ENCODE measurements at regions not wholly inside any gene's neighbourhood (a gene's known extent, or its start where the extent isn't known, plus 50 kb on each side); places are given as distances from the start of the nearest gene placed in this dataset.
"Not testable (repeated sequence)": the region's sequence is repeated elsewhere in the genome, so short reads cannot be mapped to it uniquely, and the experiment has no call there.

- no peaks in the 10 kb centered on the region for H3K36me3 ChIP-seq (ENCODE audit: control insufficient read depth, insufficient read depth, low read length)
- TF ChIP-seq CTCF (conservative IDR thresholded peaks at IDR 0.05): no peak
- no peak overlapping the region for H3K27ac Mint-ChIP-seq
- 90% methylated on average over 2 of the region's 2 CpGs; no CpG with 5 or more reads in 1 of the 2 experiments for WGBS, 2 experiments (ENCODE audit: insufficient coverage in 1 of 2, insufficient read length in 1 of 2)
- peaks cover 7% of the 10 kb centered on the region for H3K9me3 ChIP-seq (ENCODE audit: control insufficient read depth, low read length)
- peaks cover 44% of the 10 kb centered on the region for H3K36me3 Mint-ChIP-seq (ENCODE audit: low read depth)
- no peak overlapping the region for H3K9ac ChIP-seq (ENCODE audit: extremely low read depth, low read length, poor library complexity, severe bottlenecking)
- no peaks in the 10 kb centered on the region for H3K27me3 ChIP-seq (ENCODE audit: control insufficient read depth, insufficient read depth, low read length, poor library complexity, severe bottlenecking)
- peaks cover 2% of the 10 kb centered on the region for H3K27me3 Mint-ChIP-seq (ENCODE audit: insufficient read depth)
- no peaks in the 10 kb centered on the region for H3K4me1 ChIP-seq (ENCODE audit: control insufficient read depth, insufficient read depth, low read length)
- peaks cover 44% of the 10 kb centered on the region for H3K9me3 Mint-ChIP-seq
- peaks cover 49% of the 10 kb centered on the region for H3K4me1 Mint-ChIP-seq
- no peak for DNase-seq
- H3K27ac ChIP-seq (ENCODE audit: low read depth, low read length): no peak overlapping the region
- no peak overlapping the region for H3K4me3 Mint-ChIP-seq
- H3K4me3 ChIP-seq (ENCODE audit: low read length): no peak overlapping the region
These were observed 372.3 kb upstream of the F9 start for GRCh38 chrX:139158256-139158655.

GRCh38 chrX:139156356-139156755 is 374.2 kb upstream of the F9 start:
- H3K27ac Mint-ChIP-seq: peak overlapping the region; percentile 22
- H3K36me3 Mint-ChIP-seq (ENCODE audit: low read depth): peaks cover 25% of the 10 kb centered on the region
- peaks cover 7% of the 10 kb centered on the region for H3K9me3 ChIP-seq (ENCODE audit: control insufficient read depth, low read length)
- no peaks in the 10 kb centered on the region for H3K27me3 ChIP-seq (ENCODE audit: control insufficient read depth, insufficient read depth, low read length, poor library complexity, severe bottlenecking)
- H3K4me3 ChIP-seq (ENCODE audit: low read length): no peak overlapping the region
- H3K4me1 Mint-ChIP-seq: peaks cover 63% of the 10 kb centered on the region
- no peak for TF ChIP-seq CTCF (conservative IDR thresholded peaks at IDR 0.05)
- no peaks in the 10 kb centered on the region for H3K4me1 ChIP-seq (ENCODE audit: control insufficient read depth, insufficient read depth, low read length)
- no peak overlapping the region for H3K4me3 Mint-ChIP-seq
- peaks cover 25% of the 10 kb centered on the region for H3K9me3 Mint-ChIP-seq
- DNase-seq: no peak
- peaks cover 2% of the 10 kb centered on the region for H3K27me3 Mint-ChIP-seq (ENCODE audit: insufficient read depth)
- H3K9ac ChIP-seq (ENCODE audit: extremely low read depth, low read length, poor library complexity, severe bottlenecking): no peak overlapping the region
- 96% methylated on average over 4 of the region's 4 CpGs; no CpG with 5 or more reads in 1 of the 2 experiments for WGBS, 2 experiments (ENCODE audit: insufficient coverage in 1 of 2, insufficient read length in 1 of 2)
- H3K36me3 ChIP-seq (ENCODE audit: control insufficient read depth, insufficient read depth, low read length): no peaks in the 10 kb centered on the region
- no peak overlapping the region for H3K27ac ChIP-seq (ENCODE audit: low read depth, low read length)

GRCh38 chrX:139146625-139147024 is 383.9 kb upstream of the F9 start:
- H3K4me3 Mint-ChIP-seq; H3K9ac ChIP-seq (ENCODE audit: extremely low read depth, low read length, poor library complexity, severe bottlenecking); H3K27ac Mint-ChIP-seq; H3K27ac ChIP-seq (ENCODE audit: low read depth, low read length); H3K27me3 ChIP-seq (ENCODE audit: control insufficient read depth, insufficient read depth, low read length, poor library complexity, severe bottlenecking); H3K27me3 Mint-ChIP-seq (ENCODE audit: insufficient read depth); H3K4me3 ChIP-seq (ENCODE audit: low read length); H3K36me3 Mint-ChIP-seq (ENCODE audit: low read depth); DNase-seq; H3K36me3 ChIP-seq (ENCODE audit: control insufficient read depth, insufficient read depth, low read length); H3K9me3 ChIP-seq (ENCODE audit: control insufficient read depth, low read length): not testable (repeated sequence)
- H3K4me1 ChIP-seq (ENCODE audit: control insufficient read depth, insufficient read depth, low read length): peaks cover 11% of the 10 kb centered on the region
- H3K9me3 Mint-ChIP-seq: peaks cover 12% of the 10 kb centered on the region
- 98% methylated on average over 4 of the region's 5 CpGs; no CpG with 5 or more reads in 1 of the 2 experiments for WGBS, 2 experiments (ENCODE audit: insufficient coverage in 1 of 2, insufficient read length in 1 of 2)
- H3K4me1 Mint-ChIP-seq: peaks cover 53% of the 10 kb centered on the region

- H3K27ac ChIP-seq (ENCODE audit: low read depth, low read length): no peak overlapping the region
- peaks cover 5% of the 10 kb centered on the region for H3K4me1 ChIP-seq (ENCODE audit: control insufficient read depth, insufficient read depth, low read length)
- H3K36me3 ChIP-seq (ENCODE audit: control insufficient read depth, insufficient read depth, low read length): no peaks in the 10 kb centered on the region
- no peaks in the 10 kb centered on the region for H3K36me3 Mint-ChIP-seq (ENCODE audit: low read depth)
- no peak overlapping the region for H3K4me3 ChIP-seq (ENCODE audit: low read length)
- no peaks in the 10 kb centered on the region for H3K9me3 ChIP-seq (ENCODE audit: control insufficient read depth, low read length)
- DNase-seq: no peak
- H3K27me3 ChIP-seq (ENCODE audit: control insufficient read depth, insufficient read depth, low read length, poor library complexity, severe bottlenecking): no peaks in the 10 kb centered on the region
- TF ChIP-seq CTCF (conservative IDR thresholded peaks at IDR 0.05): no peak
- peaks cover under 1% of the 10 kb centered on the region for H3K9me3 Mint-ChIP-seq
- 28 to 67% methylated on average over 1 to 3 of the region's 3 CpGs for WGBS, 2 experiments (ENCODE audit: insufficient coverage in 1 of 2, insufficient read length in 1 of 2)
- H3K4me1 Mint-ChIP-seq: peaks cover 28% of the 10 kb centered on the region
- H3K27ac Mint-ChIP-seq: no peak overlapping the region
- no peak overlapping the region for H3K9ac ChIP-seq (ENCODE audit: extremely low read depth, low read length, poor library complexity, severe bottlenecking)
- H3K4me3 Mint-ChIP-seq: no peak overlapping the region
- H3K27me3 Mint-ChIP-seq (ENCODE audit: insufficient read depth): no peaks in the 10 kb centered on the region
These were observed 389.2 kb upstream of the F9 start for GRCh38 chrX:139141370-139141769.

All from endodermal cell (in vitro differentiated cells).